H9 (cell line): ENCODE measurements at regions not wholly inside any gene's neighbourhood (a gene's known extent, or its start where the extent isn't known, plus 50 kb on each side); places are given as distances from the start of the nearest gene placed in this dataset.

ENCODE experiments used
- DNase-seq: peaks from one replicate; pipeline ENCODE4 v3.0.0-alpha.2; 2017
- H2AFZ ChIP-seq: one replicate; pipeline ENCODE4 v1.6.1; 2013; ENCODE audit warnings: mild to moderate bottlenecking, low read length, control low read depth, moderate library complexity
- H2AK5ac ChIP-seq: 2 replicates; pipeline ENCODE4 v1.6.1; 2013; ENCODE audit warnings: low read length, control low read depth, mixed read lengths; ENCODE audit not compliant: insufficient read length
- H2BK120ac ChIP-seq: one replicate; pipeline ENCODE4 v1.6.1; 2013; ENCODE audit warnings: low read depth, mild to moderate bottlenecking, low read length, control low read depth, inconsistent platforms; ENCODE audit not compliant: poor library complexity, severe bottlenecking
- H2BK12ac ChIP-seq: 2 replicates; pipeline ENCODE4 v1.6.1; 2013; ENCODE audit warnings: low read length, control low read depth, mixed read lengths, low read depth; ENCODE audit not compliant: insufficient read length
- H2BK15ac ChIP-seq: 2 replicates; pipeline ENCODE4 v1.6.1; 2013; ENCODE audit warnings: low read depth, low read length, control low read depth
- H2BK20ac ChIP-seq: one replicate; pipeline ENCODE4 v1.6.1; 2013; ENCODE audit warnings: low read depth, mild to moderate bottlenecking, low read length, control low read depth, inconsistent platforms; ENCODE audit not compliant: poor library complexity, severe bottlenecking
- H2BK5ac ChIP-seq: 2 replicates; pipeline ENCODE4 v1.6.1; 2013; ENCODE audit warnings: low read length, control low read depth, mixed read lengths; ENCODE audit not compliant: insufficient read length
- H3K14ac ChIP-seq: 2 replicates; pipeline ENCODE4 v1.6.1; 2013; ENCODE audit warnings: low read length, control low read depth; ENCODE audit not compliant: insufficient read depth
- H3K18ac ChIP-seq: 2 replicates; pipeline ENCODE4 v1.6.1; 2013; ENCODE audit warnings: low read depth, mild to moderate bottlenecking, mixed read lengths, low read length, control low read depth; ENCODE audit not compliant: insufficient read length
- H3K23ac ChIP-seq: 2 replicates; pipeline ENCODE4 v1.6.1; 2013; ENCODE audit warnings: low read length, control low read depth, mixed read lengths, low read depth; ENCODE audit not compliant: insufficient read length
- H3K23me2 ChIP-seq: 2 replicates; pipeline ENCODE4 v1.6.1; 2013; ENCODE audit warnings: low read depth, mild to moderate bottlenecking, mixed read lengths, low read length, control low read depth; ENCODE audit not compliant: insufficient read length, poor library complexity, severe bottlenecking
- H3K27ac ChIP-seq: 2 replicates; pipeline ENCODE4 v1.5.1; 2013; ENCODE audit warnings: low read length, control low read depth, mixed read lengths, low read depth; ENCODE audit not compliant: insufficient read length
- H3K27me3 ChIP-seq: 2 replicates; pipeline ENCODE4 v1.6.1; 2013; ENCODE audit warnings: low read length, control low read depth, inconsistent platforms; ENCODE audit not compliant: insufficient read depth
- H3K4ac ChIP-seq: 2 replicates; pipeline ENCODE4 v1.6.1; 2013; ENCODE audit warnings: low read depth, mild to moderate bottlenecking, control low read depth, inconsistent platforms, low read length, moderate library complexity
- H3K4me1 ChIP-seq: 2 replicates; pipeline ENCODE4 v1.6.1; 2013; ENCODE audit warnings: low read length, control low read depth, inconsistent platforms; ENCODE audit not compliant: insufficient read depth
- H3K4me2 ChIP-seq: 2 replicates; pipeline ENCODE4 v1.6.1; 2013; ENCODE audit warnings: low read length, control low read depth, mixed read lengths; ENCODE audit not compliant: insufficient read length, insufficient read depth
- H3K56ac ChIP-seq: 2 replicates; pipeline ENCODE4 v1.6.1; 2013; ENCODE audit warnings: low read depth, mild to moderate bottlenecking, mixed read lengths, low read length, control low read depth; ENCODE audit not compliant: insufficient read length
- H3K79me1 ChIP-seq: 2 replicates; pipeline ENCODE4 v1.6.1; 2013; ENCODE audit warnings: low read depth, mild to moderate bottlenecking, moderate library complexity, low read length, control low read depth, inconsistent platforms; ENCODE audit not compliant: insufficient read depth, poor library complexity, severe bottlenecking
- H3K79me2 ChIP-seq: 2 replicates; pipeline ENCODE4 v1.6.1; 2013; ENCODE audit warnings: low read length, control low read depth, inconsistent platforms; ENCODE audit not compliant: insufficient read depth
- H3K9ac ChIP-seq: 2 replicates; pipeline ENCODE4 v1.6.1; 2013; ENCODE audit warnings: low read length, control low read depth, mixed read lengths; ENCODE audit not compliant: insufficient read length; ENCODE audit errors: extremely low read depth
- H3K9me3 ChIP-seq: one replicate; pipeline ENCODE4 v1.6.1; 2013; ENCODE audit warnings: low read depth, low read length, inconsistent platforms; ENCODE audit not compliant: control insufficient read depth
- H3T11ph ChIP-seq: one replicate; pipeline ENCODE4 v1.6.1; 2013; ENCODE audit warnings: mild to moderate bottlenecking, low read length, control low read depth, inconsistent platforms
- H4K20me1 ChIP-seq: one replicate; pipeline ENCODE4 v1.6.1; 2013; ENCODE audit not compliant: control insufficient read depth, insufficient read length, insufficient read depth
- H4K5ac ChIP-seq: 2 replicates; pipeline ENCODE4 v1.6.1; 2013; ENCODE audit warnings: low read depth, mild to moderate bottlenecking, mixed read lengths, low read length, control low read depth; ENCODE audit not compliant: insufficient read length
- H4K8ac ChIP-seq: replicated peaks from 2 replicates; pipeline ENCODE4 v1.6.1; 2013; ENCODE audit warnings: low read length, control low read depth, mixed read lengths, low read depth; ENCODE audit not compliant: insufficient read length
- H4K91ac ChIP-seq: 2 replicates; pipeline ENCODE4 v1.6.1; 2013; ENCODE audit warnings: low read depth, mild to moderate bottlenecking, moderate library complexity, mixed read lengths, low read length, control low read depth; ENCODE audit not compliant: insufficient read length
- H3K27ac Mint-ChIP-seq, 3 experiments: 2 replicates in 2 of 3; 3 replicates in 1 of 3; pipeline ENCODE4 v1.8.0; 2020 to 2021; ENCODE audit warnings: mixed read lengths in 3 of 3, mild to moderate bottlenecking in 1 of 3, moderate library complexity in 1 of 3
- H3K27me3 Mint-ChIP-seq: 2 replicates; pipeline ENCODE4 v1.8.0; 2021; ENCODE audit warnings: low read depth, mild to moderate bottlenecking, moderate library complexity, mixed read lengths
- H3K36me3 Mint-ChIP-seq, 3 experiments: 2 replicates in 2 of 3; 3 replicates in 1 of 3; pipeline ENCODE4 v1.8.0; 2020 to 2021; ENCODE audit warnings: low read depth in 3 of 3, mixed read lengths in 3 of 3; ENCODE audit not compliant: insufficient read depth in 1 of 3
- H3K4me1 Mint-ChIP-seq, 2 experiments: 2 replicates each; pipeline ENCODE4 v1.8.0; 2020; ENCODE audit warnings: mixed read lengths in 2 of 2
- H3K4me3 Mint-ChIP-seq, 2 experiments: 2 replicates in 1 of 2; 3 replicates in 1 of 2; pipeline ENCODE4 v1.8.0; 2020 to 2021; ENCODE audit warnings: mild to moderate bottlenecking in 2 of 2, mixed read lengths in 2 of 2, moderate library complexity in 1 of 2
- H3K9me3 Mint-ChIP-seq, 2 experiments: 2 replicates in 1 of 2; 3 replicates in 1 of 2; pipeline ENCODE4 v1.8.0; 2020; ENCODE audit warnings: mild to moderate bottlenecking in 2 of 2, mixed read lengths in 2 of 2, moderate library complexity in 1 of 2
- WGBS: extraction: QIAGEN DNeasy Blood & Tissue Kit; methylation state at CpG from one replicate; pipeline ENCODE4 v1.1.7; 2013; ENCODE audit warnings: missing lambda C conversion rate, low lambda C conversion rate, mixed read lengths; ENCODE audit not compliant: insufficient read length; ENCODE audit errors: extremely low coverage; 5-methylcytosine and 5-hydroxymethylcytosine counted together
- TF ChIP-seq, protein P1 (sequence below): fragments of 200-600 bp; sonication (generic); conservative IDR thresholded peaks from 3 replicates; pipeline ENCODE4 v1.8.0; 2021; ENCODE audit warnings: antibody characterized with exemption, mild to moderate bottlenecking

DNA sequence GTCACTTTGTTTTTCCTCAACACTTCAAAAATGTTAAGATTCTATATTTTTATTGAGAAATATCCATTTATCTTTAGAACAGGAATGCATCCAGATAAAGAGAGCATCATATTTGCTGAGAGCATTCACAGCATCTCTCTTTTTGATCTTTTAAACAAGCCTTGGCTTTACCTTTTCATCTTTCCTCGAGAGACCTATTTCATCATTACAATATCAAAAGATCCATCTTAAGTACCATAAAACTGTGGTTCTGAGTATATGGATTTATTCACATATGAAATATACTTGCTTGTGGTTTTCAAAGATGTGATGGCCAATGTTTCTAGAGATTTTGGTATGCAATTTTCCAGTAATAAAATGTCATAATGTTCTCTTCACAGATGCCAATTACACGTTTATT, 1140.9 kb downstream of the GATA3 start:
- Histone ChIP-seq H3K56ac (no peak overlapping the region), H3K4me2 (no peak overlapping the region), H4K5ac (no peak overlapping the region)

More for the DNA sequence above, 1140.9 kb downstream of the GATA3 start:
- H3K14ac ChIP-seq, result no peak overlapping the region
- no peak overlapping the region for H4K8ac ChIP-seq
- no peaks in the 10 kb centered on the region for H3K4me1 ChIP-seq
- no peak for DNase-seq
- no peak overlapping the region for H3K23ac ChIP-seq
- no peak overlapping the region for H2BK120ac ChIP-seq
- no peaks in the 10 kb centered on the region for H3K27me3 ChIP-seq
- Mint-ChIP-seq H3K36me3 (no peaks in the 10 kb centered on the region), H3K4me1 (no peaks in the 10 kb centered on the region), H3K27ac (no peak overlapping the region), H3K27me3 (peaks cover 12% of the 10 kb centered on the region), H3K4me3 (no peak overlapping the region), H3K9me3 (no peaks in the 10 kb centered on the region)
- H3K18ac ChIP-seq, result no peak overlapping the region
- no peak overlapping the region for H3K27ac ChIP-seq
- no peak overlapping the region for H2AK5ac ChIP-seq
- H3K23me2 ChIP-seq, result no peaks in the 10 kb centered on the region
- H2BK15ac ChIP-seq, result no peak overlapping the region
- H3K79me2 ChIP-seq, result no peaks in the 10 kb centered on the region
- TF ChIP-seq, protein P1, sequence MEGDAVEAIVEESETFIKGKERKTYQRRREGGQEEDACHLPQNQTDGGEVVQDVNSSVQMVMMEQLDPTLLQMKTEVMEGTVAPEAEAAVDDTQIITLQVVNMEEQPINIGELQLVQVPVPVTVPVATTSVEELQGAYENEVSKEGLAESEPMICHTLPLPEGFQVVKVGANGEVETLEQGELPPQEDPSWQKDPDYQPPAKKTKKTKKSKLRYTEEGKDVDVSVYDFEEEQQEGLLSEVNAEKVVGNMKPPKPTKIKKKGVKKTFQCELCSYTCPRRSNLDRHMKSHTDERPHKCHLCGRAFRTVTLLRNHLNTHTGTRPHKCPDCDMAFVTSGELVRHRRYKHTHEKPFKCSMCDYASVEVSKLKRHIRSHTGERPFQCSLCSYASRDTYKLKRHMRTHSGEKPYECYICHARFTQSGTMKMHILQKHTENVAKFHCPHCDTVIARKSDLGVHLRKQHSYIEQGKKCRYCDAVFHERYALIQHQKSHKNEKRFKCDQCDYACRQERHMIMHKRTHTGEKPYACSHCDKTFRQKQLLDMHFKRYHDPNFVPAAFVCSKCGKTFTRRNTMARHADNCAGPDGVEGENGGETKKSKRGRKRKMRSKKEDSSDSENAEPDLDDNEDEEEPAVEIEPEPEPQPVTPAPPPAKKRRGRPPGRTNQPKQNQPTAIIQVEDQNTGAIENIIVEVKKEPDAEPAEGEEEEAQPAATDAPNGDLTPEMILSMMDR, result no peak
- no peak overlapping the region for H2BK12ac ChIP-seq
- WGBS, result no CpG with 5 or more reads among the region's 2 CpGs
- H3K79me1 ChIP-seq, result no peaks in the 10 kb centered on the region
- no peaks in the 10 kb centered on the region for H3K9me3 ChIP-seq
- no peak overlapping the region for H3K4ac ChIP-seq
- no peak overlapping the region for H2AFZ ChIP-seq
- H3K9ac ChIP-seq, result no peak overlapping the region
- H2BK20ac ChIP-seq, result no peak overlapping the region
- no peak overlapping the region for H3T11ph ChIP-seq
- no peaks in the 10 kb centered on the region for H4K20me1 ChIP-seq
- H4K91ac ChIP-seq, result no peak overlapping the region
- H2BK5ac ChIP-seq, result no peak overlapping the region
